Activated T-cell treated with anti-CD3 and anti-CD28 coated beads, Interleukin-2, amount 50 U/mL, for 4 hours (primary cell): ENCODE measurements at regions not wholly inside any gene's neighbourhood (a gene's known extent, or its start where the extent isn't known, plus 50 kb on each side); places are given as distances from the start of the nearest gene placed in this dataset.

Experiments used
- ATAC-seq, 2 donors: fragments of 200-7000 bp; cut with Tn5 transposase; one replicate each; pipeline ENCODE4 v1.10.0; 2021
- DNase-seq: peaks from one replicate; pipeline ENCODE4 v3.0.0-alpha.2; 2020
- H3K27me3 Mint-ChIP-seq: one replicate; pipeline ENCODE4 v1.8.0; 2021; ENCODE audit warnings: low read depth, mixed read lengths
- H3K36me3 Mint-ChIP-seq: one replicate; pipeline ENCODE4 v1.8.0; 2022; ENCODE audit warnings: mixed read lengths; ENCODE audit not compliant: insufficient read depth
- H3K4me1 Mint-ChIP-seq: one replicate; pipeline ENCODE4 v1.8.0; 2021; ENCODE audit warnings: low read depth, mixed read lengths
- H3K4me3 Mint-ChIP-seq: one replicate; pipeline ENCODE4 v1.8.0; 2021; ENCODE audit warnings: mild to moderate bottlenecking, moderate library complexity, mixed read lengths
- H3K9me3 Mint-ChIP-seq: one replicate; pipeline ENCODE4 v1.8.0; 2021; ENCODE audit warnings: mixed read lengths

GRCh38 chr3:25151281-25151902, 276.7 kb upstream of the RARB start:
- Mint-ChIP-seq H3K9me3 (peaks cover 9% of the 10 kb centered on the region), H3K4me1 (no peaks in the 10 kb centered on the region), H3K36me3 (no peaks in the 10 kb centered on the region), H3K27me3 (no peaks in the 10 kb centered on the region), H3K4me3 (no peak overlapping the region)
- DNase-seq (no peak), ATAC-seq (no peak)

DNA sequence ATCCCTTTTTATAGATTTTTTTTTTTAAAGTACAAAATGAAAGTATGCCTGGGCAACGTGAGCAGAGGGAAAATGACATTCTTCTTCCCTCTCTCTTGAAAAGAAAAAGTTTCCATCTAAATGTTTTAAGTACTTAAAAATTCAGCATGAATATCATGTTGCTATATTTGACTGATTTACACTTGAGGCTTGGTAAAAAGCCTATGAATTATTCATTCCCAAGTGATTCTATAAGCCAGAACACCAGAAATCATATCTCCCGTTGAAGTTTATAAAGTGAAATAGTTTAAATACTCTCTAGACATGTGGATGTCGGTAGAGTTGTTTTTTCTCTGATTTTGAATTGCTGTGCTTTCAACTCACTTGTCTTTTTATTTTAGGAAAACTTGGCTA, 276.2 kb upstream of the RARB start:
- DNase-seq (no peak), ATAC-seq (no peak)
- Mint-ChIP-seq H3K4me3 (no peak overlapping the region), H3K4me1 (no peaks in the 10 kb centered on the region), H3K27me3 (no peaks in the 10 kb centered on the region), H3K9me3 (peaks cover 9% of the 10 kb centered on the region), H3K36me3 (no peaks in the 10 kb centered on the region)

DNA sequence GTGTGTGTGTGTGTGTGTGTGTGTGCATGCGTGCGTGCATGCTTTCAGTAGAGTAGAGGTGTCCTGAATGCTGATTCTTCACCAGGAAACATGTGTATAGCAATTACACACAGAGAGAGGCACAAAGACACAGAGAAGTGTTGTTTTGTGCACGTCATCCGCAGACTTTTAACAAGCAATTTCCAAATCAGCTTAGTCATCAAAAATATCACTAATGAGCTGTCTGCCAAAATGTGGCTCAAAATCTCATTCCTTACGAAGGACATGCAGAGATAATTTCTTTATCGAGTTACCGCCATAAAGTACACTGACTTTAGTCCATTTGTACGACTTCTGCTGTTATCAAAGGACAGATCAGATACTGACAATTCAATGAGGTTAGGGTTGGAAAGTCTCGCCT, 274.9 kb upstream of the RARB start:
- H3K36me3 Mint-ChIP-seq, result no peaks in the 10 kb centered on the region
- H3K27me3 Mint-ChIP-seq, result no peaks in the 10 kb centered on the region
- no peak for DNase-seq
- ATAC-seq, result no peak
- H3K4me1 Mint-ChIP-seq, result no peaks in the 10 kb centered on the region
- H3K4me3 Mint-ChIP-seq, result no peak overlapping the region
- H3K9me3 Mint-ChIP-seq, result peaks cover 7% of the 10 kb centered on the region

DNA sequence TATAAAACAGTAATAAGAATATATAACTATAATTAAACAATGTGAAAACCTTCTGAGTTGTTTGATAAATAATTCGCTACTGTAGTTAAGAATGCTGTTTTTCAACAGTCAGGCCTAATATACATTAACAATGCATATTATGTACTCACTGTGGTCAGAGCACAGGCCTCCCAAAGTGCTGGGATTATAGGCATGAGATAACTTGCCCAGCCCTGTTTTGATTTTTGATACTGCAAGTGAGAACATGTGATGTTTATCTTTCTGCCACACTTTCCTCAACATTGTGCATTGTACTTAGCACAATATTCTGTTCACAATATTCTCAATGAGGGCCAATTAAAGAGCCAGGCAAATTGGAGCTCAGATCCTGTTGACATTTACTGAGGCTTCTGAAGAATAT, 274.5 kb upstream of the RARB start:
- no peaks in the 10 kb centered on the region for H3K4me1 Mint-ChIP-seq
- no peak overlapping the region for H3K4me3 Mint-ChIP-seq
- H3K9me3 Mint-ChIP-seq, result peaks cover 7% of the 10 kb centered on the region
- H3K36me3 Mint-ChIP-seq, result no peaks in the 10 kb centered on the region
- DNase-seq (no peak), ATAC-seq (no peak)
- H3K27me3 Mint-ChIP-seq, result no peaks in the 10 kb centered on the region

DNA sequence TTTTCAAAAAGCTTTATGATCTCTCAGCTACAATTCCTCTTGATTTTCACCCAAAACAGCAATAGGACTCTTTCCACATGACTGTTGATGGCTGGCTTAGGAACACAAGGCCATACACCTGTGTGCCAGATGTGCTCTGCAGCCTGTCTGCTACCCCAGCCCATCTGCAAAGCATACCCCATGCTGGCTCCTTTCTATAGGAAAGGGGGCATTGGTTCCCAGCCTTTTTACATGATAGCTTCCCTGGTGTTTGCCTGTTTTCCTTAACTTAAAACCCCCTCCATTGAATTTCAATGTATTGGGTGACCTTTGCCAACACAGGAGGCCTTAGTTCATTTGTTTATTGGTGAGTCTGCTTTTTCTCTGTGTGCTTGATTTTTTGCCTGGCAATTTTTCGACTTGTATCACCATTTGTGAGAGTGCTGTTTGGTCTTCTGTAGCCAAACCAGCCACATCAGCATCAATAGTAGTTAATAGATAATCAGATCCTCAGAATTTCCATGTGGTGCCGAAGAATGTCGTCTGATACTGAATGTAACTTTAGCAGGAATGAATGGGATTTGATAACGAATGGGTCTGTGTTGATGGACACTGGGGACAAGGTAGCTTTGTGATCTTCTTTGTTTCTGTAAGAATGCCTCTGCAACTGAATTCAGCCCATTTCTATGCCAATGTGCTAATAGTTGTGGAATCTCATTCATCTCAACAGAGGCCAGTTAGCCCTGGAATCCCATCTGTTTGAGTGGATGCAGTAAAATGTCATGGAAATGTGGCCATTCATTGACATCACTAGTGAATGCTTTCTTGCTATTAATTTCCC, 272.2 kb upstream of the RARB start:
- no peaks in the 10 kb centered on the region for H3K27me3 Mint-ChIP-seq
- ATAC-seq (no peak), DNase-seq (no peak)
- H3K9me3 Mint-ChIP-seq, result peaks cover 7% of the 10 kb centered on the region
- no peaks in the 10 kb centered on the region for H3K4me1 Mint-ChIP-seq
- no peaks in the 10 kb centered on the region for H3K36me3 Mint-ChIP-seq
- no peak overlapping the region for H3K4me3 Mint-ChIP-seq

DNA sequence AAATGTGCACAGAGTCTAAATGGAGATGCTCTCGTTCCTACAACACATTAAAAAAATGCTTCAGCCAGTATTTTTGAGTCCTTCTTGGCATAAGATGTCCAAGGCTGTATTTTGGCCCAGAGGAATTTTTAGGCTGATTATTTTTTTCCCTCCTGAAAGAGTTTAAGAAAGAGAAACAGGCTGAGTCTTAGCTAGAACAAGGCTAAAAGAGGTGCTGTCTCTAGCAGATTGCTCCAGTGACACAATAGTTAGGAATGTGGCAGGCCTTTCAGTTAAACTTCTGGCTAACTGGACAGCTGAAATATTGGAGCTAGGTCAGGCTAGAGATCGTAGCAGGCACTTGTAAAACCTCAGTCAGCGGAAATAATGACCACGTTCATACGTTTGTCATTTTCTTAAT, 271.4 kb upstream of the RARB start:
- ATAC-seq (no peak), DNase-seq (no peak)
- no peak overlapping the region for H3K4me3 Mint-ChIP-seq
- H3K9me3 Mint-ChIP-seq, result peaks cover 10% of the 10 kb centered on the region
- no peaks in the 10 kb centered on the region for H3K4me1 Mint-ChIP-seq
- no peaks in the 10 kb centered on the region for H3K36me3 Mint-ChIP-seq
- H3K27me3 Mint-ChIP-seq, result no peaks in the 10 kb centered on the region

DNA sequence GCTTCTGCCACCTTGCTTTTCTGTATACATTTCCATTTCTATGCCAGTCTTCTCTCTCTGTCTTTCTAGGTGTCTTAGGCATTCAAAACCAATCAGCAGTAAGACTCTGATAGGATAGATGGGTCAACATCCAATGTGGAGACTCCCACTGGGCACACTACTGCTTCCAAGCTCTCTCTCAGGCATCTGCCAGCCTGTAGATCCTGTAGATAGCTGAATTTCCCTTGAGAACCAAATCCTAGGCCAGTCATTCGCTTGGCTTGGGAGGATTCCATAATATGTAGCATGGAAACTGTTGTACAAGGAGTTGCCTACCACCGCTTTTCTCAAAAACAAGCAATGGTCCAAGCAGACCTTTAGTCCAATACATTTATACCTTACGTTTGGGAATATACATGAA, 262.8 kb upstream of the RARB start:
- no peaks in the 10 kb centered on the region for H3K36me3 Mint-ChIP-seq
- H3K4me3 Mint-ChIP-seq, result no peak overlapping the region
- no peaks in the 10 kb centered on the region for H3K27me3 Mint-ChIP-seq
- peaks cover 15% of the 10 kb centered on the region for H3K9me3 Mint-ChIP-seq
- ATAC-seq (no peak), DNase-seq (no peak)
- no peaks in the 10 kb centered on the region for H3K4me1 Mint-ChIP-seq

DNA sequence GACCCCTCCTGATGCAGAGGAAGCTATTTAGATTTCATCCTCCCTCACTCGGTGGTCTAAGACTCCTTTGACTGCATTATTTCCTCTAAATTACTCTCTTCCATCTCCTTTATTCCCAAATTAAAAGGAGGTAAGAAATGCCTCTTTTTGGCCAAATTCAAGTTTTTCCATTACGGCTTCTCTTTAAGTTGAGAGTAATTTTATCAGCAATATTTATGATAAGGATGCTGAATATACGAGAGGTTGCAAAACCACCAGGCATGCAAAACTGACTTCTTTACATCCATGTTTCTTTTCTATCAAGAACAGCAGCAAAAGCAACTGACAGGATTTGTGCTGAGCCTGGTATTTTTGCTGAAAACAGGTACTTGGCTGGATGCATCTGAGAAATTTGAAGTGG, 262.0 kb upstream of the RARB start:
- Mint-ChIP-seq H3K4me3 (no peak overlapping the region), H3K36me3 (no peaks in the 10 kb centered on the region), H3K9me3 (peaks cover 15% of the 10 kb centered on the region), H3K27me3 (no peaks in the 10 kb centered on the region), H3K4me1 (no peaks in the 10 kb centered on the region)
- ATAC-seq (no peak), DNase-seq (no peak)

DNA sequence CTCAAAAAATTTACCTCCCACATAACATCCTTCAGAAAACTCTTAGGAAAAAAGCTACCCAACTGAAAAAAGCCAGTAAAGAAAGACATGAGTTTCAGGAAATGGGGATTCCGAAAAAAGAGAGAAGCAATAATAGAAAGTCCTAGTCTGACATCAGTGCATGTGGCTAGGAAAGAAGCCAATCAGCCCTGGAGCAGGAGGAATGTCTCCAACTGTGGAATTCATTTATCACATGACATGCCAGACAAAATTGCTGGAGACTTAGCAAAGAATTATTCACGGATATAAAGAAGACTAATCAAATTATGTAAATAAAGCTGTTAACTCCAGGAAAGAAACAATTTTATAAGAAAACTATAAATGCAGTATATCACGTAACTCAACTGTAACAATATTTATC, 258.9 kb upstream of the RARB start:
- Mint-ChIP-seq H3K36me3 (no peaks in the 10 kb centered on the region), H3K4me1 (no peaks in the 10 kb centered on the region), H3K9me3 (peaks cover 11% of the 10 kb centered on the region), H3K27me3 (no peaks in the 10 kb centered on the region), H3K4me3 (no peak overlapping the region)
- no peak for DNase-seq
- no peak for ATAC-seq

DNA sequence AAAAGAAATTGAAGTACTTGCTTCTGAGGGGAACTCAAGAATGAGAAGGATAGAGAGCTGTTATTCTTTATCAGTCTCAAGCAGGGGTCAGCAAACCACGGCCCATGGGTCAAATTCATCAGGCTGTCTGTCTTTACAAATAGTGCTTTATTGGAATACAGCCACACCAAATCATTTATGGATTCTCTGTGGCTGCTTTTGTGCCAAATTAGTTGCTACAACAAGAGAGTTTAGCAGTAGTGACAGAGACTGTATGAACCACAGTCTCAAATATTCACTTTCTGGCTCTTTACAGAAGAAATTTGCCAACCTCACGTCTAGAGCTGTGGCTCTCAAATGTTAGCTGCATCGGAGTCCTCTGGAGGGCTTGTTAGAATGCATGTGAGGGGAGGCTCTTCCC, 258.0 kb upstream of the RARB start:
- no peaks in the 10 kb centered on the region for H3K36me3 Mint-ChIP-seq
- no peak overlapping the region for H3K4me3 Mint-ChIP-seq
- H3K27me3 Mint-ChIP-seq, result no peaks in the 10 kb centered on the region
- H3K4me1 Mint-ChIP-seq, result no peaks in the 10 kb centered on the region
- peaks cover 15% of the 10 kb centered on the region for H3K9me3 Mint-ChIP-seq
- DNase-seq (no peak), ATAC-seq (no peak)

DNA sequence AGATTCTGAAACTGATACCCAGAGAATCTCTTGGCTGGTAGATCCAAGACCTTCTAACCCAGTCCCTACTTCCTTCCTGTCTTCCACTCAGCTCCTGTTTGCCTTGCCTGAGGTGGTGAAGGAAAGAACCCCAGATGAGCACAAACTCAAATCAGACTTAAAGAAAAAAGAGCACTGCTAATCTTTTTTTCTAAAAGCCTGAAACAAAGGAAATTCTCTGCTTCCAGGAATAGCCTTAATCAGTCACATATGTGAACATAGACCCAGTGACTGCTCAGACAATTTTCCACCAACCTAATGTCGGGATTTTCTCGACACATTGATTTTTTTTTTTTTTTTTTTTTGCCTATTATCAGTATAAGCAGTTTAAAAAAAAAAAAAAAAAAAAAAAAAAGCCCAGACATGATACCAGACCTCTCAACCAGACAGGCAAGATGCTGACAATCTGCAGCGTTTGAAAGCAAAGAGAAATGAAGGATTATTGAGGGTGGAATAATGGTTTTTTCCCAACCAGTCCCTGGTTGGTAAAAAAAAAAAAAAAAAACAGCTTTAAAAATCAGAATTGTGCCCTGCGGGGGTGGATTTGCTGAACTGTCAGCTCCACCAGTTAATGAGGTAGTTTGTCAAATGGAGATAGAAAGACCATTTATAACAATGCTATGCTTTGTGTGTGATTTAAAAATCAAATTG, 256.8 kb upstream of the RARB start:
- ATAC-seq, result no peak
- Mint-ChIP-seq H3K36me3 (no peaks in the 10 kb centered on the region), H3K4me1 (no peaks in the 10 kb centered on the region)

GRCh38 chr3:25171897-25172296, 256.2 kb upstream of the RARB start:
- H3K27me3 Mint-ChIP-seq, result no peaks in the 10 kb centered on the region
- no peak for DNase-seq
- no peak overlapping the region for H3K4me3 Mint-ChIP-seq
- H3K4me1 Mint-ChIP-seq, result no peaks in the 10 kb centered on the region
- H3K9me3 Mint-ChIP-seq, result peaks cover 15% of the 10 kb centered on the region
- no peak for ATAC-seq
- H3K36me3 Mint-ChIP-seq, result no peaks in the 10 kb centered on the region

More for the DNA sequence above, 256.8 kb upstream of the RARB start:
- no peaks in the 10 kb centered on the region for H3K27me3 Mint-ChIP-seq
- no peak overlapping the region for H3K4me3 Mint-ChIP-seq
- DNase-seq, result no peak
- peaks cover 15% of the 10 kb centered on the region for H3K9me3 Mint-ChIP-seq

DNA sequence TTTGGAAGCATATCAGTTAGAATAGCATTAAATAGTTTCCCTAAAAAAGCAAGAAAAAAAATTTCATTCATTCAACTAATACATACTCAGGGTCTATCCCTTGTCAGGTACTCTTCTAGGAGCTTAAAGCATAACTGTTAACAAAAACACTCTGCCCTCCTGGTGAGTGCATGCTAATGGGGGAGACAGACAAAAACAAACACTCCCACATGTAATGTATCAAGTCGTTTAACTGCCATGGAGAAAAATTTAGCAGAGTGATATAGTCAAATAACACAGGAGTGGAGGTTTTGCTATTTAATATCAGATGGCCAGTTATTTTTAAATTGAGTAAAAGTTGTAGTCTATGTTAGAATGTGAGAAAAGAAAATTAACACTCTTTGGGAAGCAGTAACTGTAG, 254.5 kb upstream of the RARB start:
- no peaks in the 10 kb centered on the region for H3K36me3 Mint-ChIP-seq
- H3K4me1 Mint-ChIP-seq, result no peaks in the 10 kb centered on the region
- ATAC-seq, result no peak
- no peak overlapping the region for H3K4me3 Mint-ChIP-seq
- H3K27me3 Mint-ChIP-seq, result no peaks in the 10 kb centered on the region
- no peak for DNase-seq
- H3K9me3 Mint-ChIP-seq, result peaks cover 17% of the 10 kb centered on the region

DNA sequence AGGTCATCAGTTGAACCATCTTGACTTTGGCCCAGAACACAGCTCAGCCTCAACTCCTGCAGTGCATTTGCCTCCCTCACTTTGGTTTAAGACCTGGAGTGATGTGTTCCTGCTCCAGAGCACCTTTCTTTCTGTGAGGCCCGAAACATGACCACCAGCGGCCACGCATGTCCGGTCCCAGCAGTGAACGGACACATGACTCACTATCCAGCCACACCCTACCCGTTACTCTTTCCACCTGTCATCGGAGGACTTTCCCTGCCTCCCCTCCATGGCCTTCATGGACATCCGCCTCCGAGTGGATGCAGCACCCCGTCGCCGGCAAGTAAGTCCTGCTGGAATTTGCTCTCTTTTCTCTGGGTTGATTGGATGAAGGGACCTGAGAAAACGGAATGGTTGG, 253.8 kb upstream of the RARB start:
- DNase-seq (no peak), ATAC-seq (no peak)
- Mint-ChIP-seq H3K36me3 (no peaks in the 10 kb centered on the region), H3K4me1 (no peaks in the 10 kb centered on the region), H3K9me3 (peaks cover 19% of the 10 kb centered on the region), H3K4me3 (no peak overlapping the region), H3K27me3 (no peaks in the 10 kb centered on the region)

GRCh38 chr3:25177041-25177440, 251.0 kb upstream of the RARB start:
- H3K36me3 Mint-ChIP-seq, result no peaks in the 10 kb centered on the region
- H3K9me3 Mint-ChIP-seq, result peaks cover 19% of the 10 kb centered on the region

More at GRCh38 chr3:25177041-25177440, 251.0 kb upstream of the RARB start:
- no peak for DNase-seq
- no peaks in the 10 kb centered on the region for H3K27me3 Mint-ChIP-seq
- H3K4me3 Mint-ChIP-seq, result no peak overlapping the region
- no peak for ATAC-seq
- no peaks in the 10 kb centered on the region for H3K4me1 Mint-ChIP-seq
